ENCODE measurements at regions not wholly inside any gene's neighbourhood (a gene's known extent, or its start where the extent isn't known, plus 50 kb on each side); places are given as distances from the start of the nearest gene placed in this dataset.
"Not testable (repeated sequence)": the region's sequence is repeated elsewhere in the genome, so short reads cannot be mapped to it uniquely, and the experiment has no call there.

DNA sequence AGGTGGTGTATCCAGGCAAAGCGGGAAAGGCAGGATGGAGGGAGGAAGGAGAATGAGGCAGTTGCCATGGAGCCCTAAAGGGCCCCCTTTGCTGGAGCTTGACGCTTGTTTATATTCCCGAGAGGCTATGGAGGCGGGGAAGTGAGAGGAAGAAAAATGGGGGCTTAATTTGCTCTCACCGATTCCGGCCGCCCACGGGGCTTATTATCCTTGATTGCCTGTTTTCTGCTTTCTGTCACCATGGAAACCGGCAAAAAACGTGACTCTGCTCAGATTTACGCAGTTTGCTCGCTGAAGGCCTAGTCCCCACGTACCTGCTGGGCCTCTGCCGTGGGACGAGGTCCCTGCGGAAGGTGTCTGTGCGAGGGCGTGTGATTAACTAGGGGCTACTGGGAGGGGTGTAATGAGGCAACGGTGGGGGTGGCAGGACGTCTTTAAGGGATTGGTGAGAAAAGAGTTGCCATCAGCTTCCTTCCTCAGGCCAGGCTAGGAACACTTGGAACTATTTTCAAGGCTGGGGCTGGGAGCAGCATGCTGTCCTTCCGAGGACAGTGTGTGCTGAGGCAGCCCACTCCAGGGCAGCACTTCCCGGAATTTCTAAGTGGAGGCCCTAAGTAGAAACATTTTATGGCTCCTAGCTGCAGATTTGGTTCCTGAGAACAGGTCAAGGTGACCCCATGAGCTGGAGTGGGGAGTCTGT, 110.8 kb upstream of the NDN start:
- POLR2A ChIA-PET: no interaction called here
- CTCF ChIA-PET: no interaction called here
- TF ChIP-seq, protein P1, sequence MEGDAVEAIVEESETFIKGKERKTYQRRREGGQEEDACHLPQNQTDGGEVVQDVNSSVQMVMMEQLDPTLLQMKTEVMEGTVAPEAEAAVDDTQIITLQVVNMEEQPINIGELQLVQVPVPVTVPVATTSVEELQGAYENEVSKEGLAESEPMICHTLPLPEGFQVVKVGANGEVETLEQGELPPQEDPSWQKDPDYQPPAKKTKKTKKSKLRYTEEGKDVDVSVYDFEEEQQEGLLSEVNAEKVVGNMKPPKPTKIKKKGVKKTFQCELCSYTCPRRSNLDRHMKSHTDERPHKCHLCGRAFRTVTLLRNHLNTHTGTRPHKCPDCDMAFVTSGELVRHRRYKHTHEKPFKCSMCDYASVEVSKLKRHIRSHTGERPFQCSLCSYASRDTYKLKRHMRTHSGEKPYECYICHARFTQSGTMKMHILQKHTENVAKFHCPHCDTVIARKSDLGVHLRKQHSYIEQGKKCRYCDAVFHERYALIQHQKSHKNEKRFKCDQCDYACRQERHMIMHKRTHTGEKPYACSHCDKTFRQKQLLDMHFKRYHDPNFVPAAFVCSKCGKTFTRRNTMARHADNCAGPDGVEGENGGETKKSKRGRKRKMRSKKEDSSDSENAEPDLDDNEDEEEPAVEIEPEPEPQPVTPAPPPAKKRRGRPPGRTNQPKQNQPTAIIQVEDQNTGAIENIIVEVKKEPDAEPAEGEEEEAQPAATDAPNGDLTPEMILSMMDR (IDR thresholded peaks at IDR 0.05; ENCODE audit: control extremely low read depth, extremely low read depth, low read depth, missing control alignments): no peak
- DNase-seq (ENCODE audit: extremely low spot score): no peak

DNA sequence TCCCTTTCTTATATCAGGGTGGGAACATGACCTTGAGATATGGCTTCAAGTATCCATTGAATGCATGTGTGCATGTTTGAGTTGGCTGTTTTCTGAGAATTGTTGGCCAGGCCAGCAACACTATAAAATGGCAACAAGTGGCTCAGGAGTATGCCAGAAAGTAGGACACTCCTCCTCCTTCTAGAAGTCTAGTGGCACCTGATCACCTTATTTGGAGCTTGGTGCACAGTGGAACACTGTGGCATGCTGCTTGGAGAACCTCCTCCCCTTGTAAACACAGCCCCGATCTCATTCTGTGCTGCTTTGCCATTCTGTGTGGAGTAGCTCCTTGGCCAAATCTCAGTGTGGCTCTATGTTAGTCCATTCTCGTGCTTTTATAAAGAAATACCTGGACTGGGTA, 114.8 kb upstream of the NDN start:
- TF ChIP-seq, protein P1 (IDR thresholded peaks at IDR 0.05; ENCODE audit: control extremely low read depth, extremely low read depth, low read depth, missing control alignments): no peak
- DNase-seq (ENCODE audit: extremely low spot score): no peak
- CTCF ChIA-PET: no interaction called here
- POLR2A ChIA-PET: no interaction called here

DNA sequence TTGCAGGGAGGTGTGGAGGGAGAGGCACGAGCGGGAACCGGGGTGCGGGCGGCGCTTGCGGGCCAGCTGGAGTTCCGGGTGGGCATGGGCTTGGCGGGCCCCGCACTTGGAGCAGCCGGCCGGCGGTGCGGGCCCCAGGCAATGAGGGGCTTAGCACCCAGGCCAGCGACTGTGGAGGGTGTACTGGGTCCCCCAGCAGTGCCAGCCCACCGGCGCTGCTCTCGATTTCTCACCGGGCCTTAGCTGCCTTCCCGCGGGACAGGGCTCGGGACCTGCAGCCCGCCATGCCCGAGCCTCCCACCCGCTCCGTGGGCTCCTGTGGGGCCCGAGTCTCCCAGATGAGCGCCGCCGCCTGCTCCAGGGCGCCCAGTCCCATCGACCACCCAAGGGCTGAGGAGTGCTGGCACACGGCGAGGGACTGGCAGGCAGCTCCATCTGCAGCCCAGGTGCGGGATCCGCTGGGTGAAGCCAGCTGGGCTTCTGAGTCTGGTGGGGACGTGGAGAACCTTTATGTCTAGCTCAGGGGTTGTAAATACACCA, 115.9 kb upstream of the NDN start:
- DNase-seq (ENCODE audit: extremely low spot score); POLR2A ChIA-PET; CTCF ChIA-PET: not testable (repeated sequence)

GRCh38 chr15:23806980-23807379, 119.9 kb upstream of the NDN start:
- ChIA-PET POLR2A (no interaction called here), CTCF (no interaction called here)
- TF ChIP-seq, protein P1 (IDR thresholded peaks at IDR 0.05; ENCODE audit: control extremely low read depth, extremely low read depth, low read depth, missing control alignments): no peak
- no peak for DNase-seq (ENCODE audit: extremely low spot score)

- CTCF ChIA-PET: no interaction called here
- TF ChIP-seq, protein P1 (IDR thresholded peaks at IDR 0.05; ENCODE audit: control extremely low read depth, extremely low read depth, low read depth, missing control alignments): no peak
- no peak for DNase-seq (ENCODE audit: extremely low spot score)
- POLR2A ChIA-PET: no interaction called here
These were observed 136.4 kb upstream of the NDN start for GRCh38 chr15:23823508-23823907.

- CTCF ChIA-PET: no interaction called here
- POLR2A ChIA-PET: no interaction called here
These were observed 141.7 kb upstream of the NDN start for GRCh38 chr15:23828786-23829185.

GRCh38 chr15:23835953-23836352, 148.8 kb upstream of the NDN start:
- TF ChIP-seq, protein P1 (IDR thresholded peaks at IDR 0.05; ENCODE audit: control extremely low read depth, extremely low read depth, low read depth, missing control alignments): no peak
- ChIA-PET POLR2A (no interaction called here), CTCF (interaction anchor here (1.0 kb wide), 1 partner anchor 23 kb away, joined by 3 read pairs; no protein-coding TSS in a partner anchor)
- no peak for DNase-seq (ENCODE audit: extremely low spot score)

More at GRCh38 chr15:23828786-23829185, 141.7 kb upstream of the NDN start:
- no peak for DNase-seq (ENCODE audit: extremely low spot score)
- TF ChIP-seq, protein P1 (IDR thresholded peaks at IDR 0.05; ENCODE audit: control extremely low read depth, extremely low read depth, low read depth, missing control alignments): no peak
